Tibial nerve (tissue), 4 donors: ENCODE measurements at regions not wholly inside any gene's neighbourhood (a gene's known extent, or its start where the extent isn't known, plus 50 kb on each side); places are given as distances from the start of the nearest gene placed in this dataset.

Experiments
- DNase-seq, 2 donors: peaks; one replicate each; pipeline ENCODE4 v3.0.0-alpha.2; 2019; ENCODE audit warnings: low spot score in 2 of 2
- H3K27ac ChIP-seq, 4 donors: fragments of 200-600 bp; sonication (generic) in 3 of 4; one replicate each; pipeline ENCODE4 v1.5.1; 2017 to 2019; ENCODE audit warnings: mild to moderate bottlenecking in 1 of 4
- H3K27me3 ChIP-seq, 2 donors: fragments of 200-600 bp; sonication (generic) in 1 of 2; one replicate each; pipeline versions ENCODE4 v1.5.1 to v1.6.0; 2017 to 2019
- H3K36me3 ChIP-seq, 3 donors: fragments of 200-600 bp; sonication (generic); one replicate each; pipeline ENCODE4 v1.5.1; 2018 to 2019
- H3K4me1 ChIP-seq, 4 donors: fragments of 200-600 bp; sonication (generic) in 3 of 4; one replicate each; pipeline ENCODE4 v1.5.1; 2017 to 2019
- H3K4me3 ChIP-seq, 4 donors: fragments of 200-600 bp; sonication (generic) in 3 of 4; one replicate each; pipeline ENCODE4 v1.5.1; 2017 to 2019; ENCODE audit warnings: mild to moderate bottlenecking in 1 of 4, moderate library complexity in 1 of 4
- H3K9me3 ChIP-seq, 4 donors: fragments of 200-600 bp; sonication (generic) in 3 of 4; one replicate each; pipeline ENCODE4 v1.5.1; 2017 to 2019
- EP300 ChIP-seq, 2 donors: sonication (generic); formaldehyde crosslinking; IDR thresholded peaks; one replicate each; pipeline ENCODE4 v1.6.1; 2017; ENCODE audit warnings: antibody characterized with exemption in 2 of 2, mild to moderate bottlenecking in 1 of 2
- POLR2A ChIP-seq, 2 donors: fragments of 450-650 bp; IDR thresholded peaks; one replicate each; pipeline ENCODE4 v1.6.1; 2017; ENCODE audit warnings: antibody characterized with exemption in 2 of 2, mild to moderate bottlenecking in 2 of 2, moderate library complexity in 2 of 2
- WGBS, 2 donors: methylation state at CpG; one replicate each; pipeline ENCODE4 v1.1.5; 2018; 5-methylcytosine and 5-hydroxymethylcytosine counted together
- TF ChIP-seq, protein P1 (sequence below), 5 experiments: fragments of 200-600 bp in 3 of 5; fragments of 450-650 bp in 2 of 5; sonication (generic) in 3 of 5; IDR thresholded peaks; one replicate each; pipeline ENCODE4 v1.5.1; 2016 to 2019; ENCODE audit warnings: antibody characterized with exemption in 5 of 5, mild to moderate bottlenecking in 3 of 5, moderate library complexity in 2 of 5

DNA sequence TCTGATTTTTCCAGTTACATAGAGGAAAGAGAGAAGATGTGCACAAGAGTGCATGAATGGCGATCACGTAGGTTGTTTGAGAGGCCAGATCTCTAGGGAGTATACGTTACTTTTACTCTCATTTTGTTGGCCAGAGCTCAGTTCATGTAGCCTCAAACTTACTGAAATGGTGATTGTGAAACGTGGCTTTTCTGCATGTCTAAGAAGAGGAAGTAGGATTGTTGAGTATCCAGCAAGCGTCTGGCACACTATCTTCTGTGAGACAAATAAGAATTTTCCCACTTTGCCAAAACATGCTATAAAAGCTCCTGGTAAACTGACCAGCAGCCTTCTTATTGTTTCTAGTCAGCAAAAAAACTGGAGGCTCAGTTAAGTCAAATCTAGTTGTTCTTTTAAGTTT is 264.5 kb upstream of the EMCN start:
- WGBS, 2 donors: 41 to 74% methylated on average over 5 of the region's 5 CpGs
- DNase-seq: no peak

DNA sequence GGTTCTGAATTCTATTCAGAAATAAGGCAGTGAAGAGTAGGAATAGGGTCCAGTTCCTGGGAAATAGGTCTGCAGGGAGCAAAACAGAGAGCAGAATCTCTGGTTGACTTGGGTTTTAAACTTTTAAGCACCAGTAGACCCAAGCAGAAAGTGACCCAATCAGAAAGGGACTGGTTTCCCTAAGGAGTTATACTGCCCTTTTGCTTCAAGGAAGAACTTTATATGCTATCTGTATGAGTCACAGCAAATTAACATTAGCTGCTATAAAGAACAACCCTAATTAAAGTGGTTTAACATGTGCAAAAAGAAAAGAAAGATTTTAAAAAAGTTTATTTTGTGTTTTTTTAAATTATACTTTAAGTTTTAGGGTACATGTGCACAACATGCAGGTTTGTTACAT is 263.6 kb upstream of the EMCN start:
- peaks cover 0 to 6% (median 0%) of the 10 kb centered on the region in 4 donors for H3K9me3 ChIP-seq
- no peak overlapping the region for H3K27ac ChIP-seq
- no peaks in the 10 kb centered on the region for H3K4me1 ChIP-seq
- TF ChIP-seq EP300 (IDR thresholded peaks at IDR 0.05): no peak
- no peak for TF ChIP-seq POLR2A (IDR thresholded peaks at IDR 0.05)
- TF ChIP-seq, protein P1, sequence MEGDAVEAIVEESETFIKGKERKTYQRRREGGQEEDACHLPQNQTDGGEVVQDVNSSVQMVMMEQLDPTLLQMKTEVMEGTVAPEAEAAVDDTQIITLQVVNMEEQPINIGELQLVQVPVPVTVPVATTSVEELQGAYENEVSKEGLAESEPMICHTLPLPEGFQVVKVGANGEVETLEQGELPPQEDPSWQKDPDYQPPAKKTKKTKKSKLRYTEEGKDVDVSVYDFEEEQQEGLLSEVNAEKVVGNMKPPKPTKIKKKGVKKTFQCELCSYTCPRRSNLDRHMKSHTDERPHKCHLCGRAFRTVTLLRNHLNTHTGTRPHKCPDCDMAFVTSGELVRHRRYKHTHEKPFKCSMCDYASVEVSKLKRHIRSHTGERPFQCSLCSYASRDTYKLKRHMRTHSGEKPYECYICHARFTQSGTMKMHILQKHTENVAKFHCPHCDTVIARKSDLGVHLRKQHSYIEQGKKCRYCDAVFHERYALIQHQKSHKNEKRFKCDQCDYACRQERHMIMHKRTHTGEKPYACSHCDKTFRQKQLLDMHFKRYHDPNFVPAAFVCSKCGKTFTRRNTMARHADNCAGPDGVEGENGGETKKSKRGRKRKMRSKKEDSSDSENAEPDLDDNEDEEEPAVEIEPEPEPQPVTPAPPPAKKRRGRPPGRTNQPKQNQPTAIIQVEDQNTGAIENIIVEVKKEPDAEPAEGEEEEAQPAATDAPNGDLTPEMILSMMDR (IDR thresholded peaks at IDR 0.05): no peak
- H3K4me3 ChIP-seq: no peak overlapping the region
- no peak for DNase-seq
- no peaks in the 10 kb centered on the region for H3K36me3 ChIP-seq
- H3K27me3 ChIP-seq: no peaks in the 10 kb centered on the region

More for the DNA sequence above, 264.5 kb upstream of the EMCN start:
- no peaks in the 10 kb centered on the region for H3K4me1 ChIP-seq
- TF ChIP-seq, protein P1 (IDR thresholded peaks at IDR 0.05): no peak
- no peak for TF ChIP-seq POLR2A (IDR thresholded peaks at IDR 0.05)
- H3K36me3 ChIP-seq: no peaks in the 10 kb centered on the region
- no peak overlapping the region for H3K27ac ChIP-seq
- H3K4me3 ChIP-seq: no peak overlapping the region
- H3K27me3 ChIP-seq: no peaks in the 10 kb centered on the region
- no peaks in the 10 kb centered on the region for H3K9me3 ChIP-seq

GRCh38 chr4:100780126-100780525 is 262.3 kb upstream of the EMCN start:
- no peak for DNase-seq
- H3K4me3 ChIP-seq: no peak overlapping the region
- H3K9me3 ChIP-seq: peaks cover 0 to 19% (median 4%) of the 10 kb centered on the region in 4 donors
- no peak overlapping the region for H3K27ac ChIP-seq
- no peaks in the 10 kb centered on the region for H3K27me3 ChIP-seq
- H3K4me1 ChIP-seq: no peaks in the 10 kb centered on the region
- TF ChIP-seq, protein P1 (IDR thresholded peaks at IDR 0.05): no peak
- no peak for TF ChIP-seq EP300 (IDR thresholded peaks at IDR 0.05)
- no peak for TF ChIP-seq POLR2A (IDR thresholded peaks at IDR 0.05)
- no peaks in the 10 kb centered on the region for H3K36me3 ChIP-seq

- Histone ChIP-seq H3K9me3 (peaks cover 0 to 34% (median 7%) of the 10 kb centered on the region in 4 donors), H3K27ac (no peak overlapping the region), H3K27me3 (no peaks in the 10 kb centered on the region), H3K4me1 (no peaks in the 10 kb centered on the region), H3K36me3 (no peaks in the 10 kb centered on the region), H3K4me3 (no peak overlapping the region)
- 82 to 84% methylated on average over 5 of the region's 5 CpGs for WGBS, 2 donors
- TF ChIP-seq, protein P1 (IDR thresholded peaks at IDR 0.05): no peak
- TF ChIP-seq EP300 (IDR thresholded peaks at IDR 0.05): no peak
- TF ChIP-seq POLR2A (IDR thresholded peaks at IDR 0.05): no peak
- no peak for DNase-seq
Observed at GRCh38 chr4:100778431-100778830, 260.6 kb upstream of the EMCN start.

- peaks cover 0 to 20% (median 0%) of the 10 kb centered on the region in 4 donors for H3K9me3 ChIP-seq
- H3K27ac ChIP-seq: no peak overlapping the region
- no peak overlapping the region for H3K4me3 ChIP-seq
- no peak for DNase-seq
- H3K27me3 ChIP-seq: no peaks in the 10 kb centered on the region
- 63 to 78% methylated on average over 1 of the region's 1 CpG for WGBS, 2 donors
- H3K4me1 ChIP-seq: no peaks in the 10 kb centered on the region
- no peaks in the 10 kb centered on the region for H3K36me3 ChIP-seq
- TF ChIP-seq POLR2A (IDR thresholded peaks at IDR 0.05) (no peak), EP300 (IDR thresholded peaks at IDR 0.05) (no peak)
- TF ChIP-seq, protein P1 (IDR thresholded peaks at IDR 0.05): no peak
Observed at GRCh38 chr4:100762738-100763137, 244.9 kb upstream of the EMCN start.
